HG03175 (cell line): ENCODE measurements at regions not wholly inside any gene's neighbourhood (a gene's known extent, or its start where the extent isn't known, plus 50 kb on each side); places are given as distances from the start of the nearest gene placed in this dataset.
"Not testable (repeated sequence)": the region's sequence is repeated elsewhere in the genome, so short reads cannot be mapped to it uniquely, and the experiment has no call there.

Experiments
- ATAC-seq: cut with Tn5 transposase; IDR thresholded peaks from one replicate; pipeline ENCODE4 v1.9.1; 2021; ENCODE audit warnings: mild to moderate bottlenecking, moderate library complexity; ENCODE audit not compliant: unreplicated experiment

GRCh38 chr10:81541517-81541916 is 333.5 kb upstream of the NRG3 start:
- ATAC-seq = no peak

- ATAC-seq = no peak
Measured at GRCh38 chr10:81546243-81546642, 328.8 kb upstream of the NRG3 start.

- no peak for ATAC-seq
Measured at GRCh38 chr10:81548160-81548559, 326.8 kb upstream of the NRG3 start.

GRCh38 chr10:81564143-81564542 is 310.9 kb upstream of the NRG3 start:
- ATAC-seq = no peak

GRCh38 chr10:81569488-81569887 is 305.5 kb upstream of the NRG3 start:
- no peak for ATAC-seq

- ATAC-seq = no peak
Measured at GRCh38 chr10:81570349-81570748, 304.6 kb upstream of the NRG3 start.

- no peak for ATAC-seq
Measured at GRCh38 chr10:81570878-81571794, 303.9 kb upstream of the NRG3 start.

GRCh38 chr10:81575036-81575435 is 300.0 kb upstream of the NRG3 start:
- ATAC-seq = no peak

- no peak for ATAC-seq
Measured at GRCh38 chr10:81576336-81576735, 298.7 kb upstream of the NRG3 start.

- no peak for ATAC-seq
Measured at GRCh38 chr10:81594991-81595390, 280.0 kb upstream of the NRG3 start.

- no peak for ATAC-seq
Measured at GRCh38 chr10:81600185-81600584, 274.8 kb upstream of the NRG3 start.

GRCh38 chr10:81603106-81603620 is 271.8 kb upstream of the NRG3 start:
- no peak for ATAC-seq

- ATAC-seq = not testable (repeated sequence)
Measured at GRCh38 chr10:81644485-81644884, 230.5 kb upstream of the NRG3 start.

- ATAC-seq = no peak
Measured at GRCh38 chr10:81655986-81656385, 219.0 kb upstream of the NRG3 start.

GRCh38 chr10:81662837-81663236 is 212.2 kb upstream of the NRG3 start:
- ATAC-seq = no peak

GRCh38 chr10:81664800-81665199 is 210.2 kb upstream of the NRG3 start:
- ATAC-seq = not testable (repeated sequence)

GRCh38 chr10:81674941-81675340 is 200.1 kb upstream of the NRG3 start:
- no peak for ATAC-seq

GRCh38 chr10:81679291-81679690 is 195.7 kb upstream of the NRG3 start:
- ATAC-seq = no peak

- ATAC-seq = no peak
Measured at GRCh38 chr10:81680359-81680758, 194.6 kb upstream of the NRG3 start.

GRCh38 chr10:81688459-81688858 is 186.5 kb upstream of the NRG3 start:
- ATAC-seq = no peak

- no peak for ATAC-seq
Measured at GRCh38 chr10:81696609-81697388, 178.2 kb upstream of the NRG3 start.

- ATAC-seq = no peak
Measured at GRCh38 chr10:81704596-81704995, 170.4 kb upstream of the NRG3 start.
